CD1c-positive myeloid dendritic cell (primary cell): ENCODE measurements at regions not wholly inside any gene's neighbourhood (a gene's known extent, or its start where the extent isn't known, plus 50 kb on each side); places are given as distances from the start of the nearest gene placed in this dataset.
"Not testable (repeated sequence)": the region's sequence is repeated elsewhere in the genome, so short reads cannot be mapped to it uniquely, and the experiment has no call there.

Source experiments
- DNase-seq: peaks from one replicate; pipeline ENCODE4 v3.0.0-alpha.2; 2016; ENCODE audit errors: extremely low spot score

GRCh38 chr2:234861841-234862735, 89.7 kb upstream of the SH3BP4 start:
- DNase-seq, result no peak

- DNase-seq, result not testable (repeated sequence)
Observed at GRCh38 chr2:234859330-234859872, 92.4 kb upstream of the SH3BP4 start.

DNA sequence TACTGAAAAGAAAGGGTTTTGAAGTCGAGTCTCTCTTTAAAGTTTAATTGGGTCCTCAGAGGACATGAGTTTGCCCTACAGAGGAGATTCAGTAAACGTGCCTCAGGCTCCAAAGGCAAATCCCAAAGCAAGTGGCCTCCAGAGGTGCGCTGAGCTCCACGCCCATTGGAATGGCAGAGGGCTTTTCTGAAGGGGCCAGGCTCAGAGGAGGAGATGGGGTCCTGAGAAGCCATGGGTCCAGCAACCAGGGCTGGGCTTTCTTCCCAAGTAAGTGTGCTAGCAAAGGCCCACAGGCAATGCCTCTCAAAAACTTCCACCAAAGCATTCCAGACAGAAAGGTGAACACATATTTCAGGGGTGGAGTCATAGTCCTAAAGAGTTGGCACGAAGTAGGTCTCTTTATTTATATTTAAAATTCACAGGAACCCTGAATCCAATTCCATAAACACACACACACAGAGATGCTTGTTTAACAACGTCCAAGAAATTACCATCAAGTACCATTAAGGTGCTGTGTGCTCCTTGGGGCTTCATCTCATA, 93.0 kb upstream of the SH3BP4 start:
- no peak for DNase-seq

DNA sequence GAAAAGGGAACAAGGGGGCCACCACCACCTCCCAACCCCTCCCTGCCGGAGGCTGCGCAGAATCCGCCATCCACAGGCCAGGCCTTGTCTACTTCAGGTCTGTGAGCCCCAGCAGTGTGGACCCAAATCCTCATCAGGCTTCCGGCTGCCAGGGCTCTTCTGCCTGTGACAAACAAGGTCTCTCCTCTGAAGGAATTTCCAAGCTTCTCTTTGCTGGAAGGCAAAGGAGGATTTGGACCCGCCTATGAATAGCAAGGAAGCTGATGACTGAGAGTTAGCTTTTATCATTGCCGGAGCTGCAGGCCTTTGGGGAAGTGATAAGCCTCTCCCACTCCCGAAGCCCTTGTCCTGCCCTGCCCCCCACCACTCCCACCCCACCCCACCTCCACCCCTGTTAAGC, 93.7 kb upstream of the SH3BP4 start:
- DNase-seq, result no peak

GRCh38 chr2:234853729-234854128, 98.1 kb upstream of the SH3BP4 start:
- no peak for DNase-seq

DNA sequence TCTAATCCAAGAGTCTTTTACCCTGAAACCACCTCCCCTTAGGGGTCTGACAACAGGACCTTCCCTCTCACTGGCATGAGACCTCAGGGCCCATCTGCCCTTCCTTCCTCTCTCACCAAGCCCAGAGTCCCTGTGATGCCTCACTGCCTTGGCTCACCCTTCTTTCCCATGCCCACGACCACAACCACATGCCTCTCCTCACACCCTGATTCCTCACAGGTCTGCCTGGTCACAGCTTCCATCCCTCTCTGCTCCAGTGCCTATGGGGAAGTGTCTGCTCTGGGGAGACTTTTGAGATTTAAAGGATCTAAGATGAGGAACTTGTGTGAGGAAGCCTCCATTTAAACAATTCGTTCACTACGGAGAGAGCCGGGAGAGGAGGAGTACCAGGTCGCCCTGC, 98.9 kb upstream of the SH3BP4 start:
- DNase-seq, result no peak

- no peak for DNase-seq
Observed at GRCh38 chr2:234852035-234852434, 99.8 kb upstream of the SH3BP4 start.

DNA sequence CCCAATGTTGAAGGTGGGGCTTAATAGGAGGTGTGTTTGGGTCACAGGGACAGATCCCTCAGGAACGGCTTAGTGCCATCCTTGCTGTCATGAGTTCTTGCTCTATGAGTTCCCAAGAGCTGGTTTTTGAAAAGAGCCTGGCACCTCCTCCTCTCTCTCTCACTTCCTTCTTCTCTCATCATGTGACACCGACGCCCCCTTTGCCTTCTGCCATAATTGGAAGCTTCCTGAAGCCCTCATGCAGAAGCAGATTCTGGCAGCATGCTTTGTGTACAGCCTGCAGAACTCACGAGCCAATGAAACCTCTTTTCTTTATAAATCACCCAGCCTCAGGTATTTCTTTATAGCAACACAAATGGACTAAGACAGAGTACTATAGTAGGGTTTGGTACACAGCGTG, 100.4 kb upstream of the SH3BP4 start:
- DNase-seq, result no peak

DNA sequence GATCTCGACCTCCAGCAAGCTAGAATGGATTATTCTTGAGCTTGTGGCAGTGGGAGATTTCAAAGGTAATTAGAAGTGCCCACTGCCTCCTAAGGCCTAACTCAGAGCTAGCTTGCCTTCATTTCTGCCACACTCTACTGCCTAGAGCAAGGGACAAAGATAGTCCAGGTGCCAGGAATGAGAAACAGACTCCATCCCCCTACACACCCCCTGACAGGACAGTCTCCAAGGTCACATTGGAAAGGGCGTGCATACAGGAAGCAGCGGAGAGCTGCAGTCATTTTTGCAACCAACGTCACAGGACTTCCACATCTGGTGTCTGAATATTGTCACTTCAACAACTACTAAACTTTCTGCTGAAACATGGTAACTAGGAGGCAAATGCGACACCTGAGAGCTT, 101.0 kb upstream of the SH3BP4 start:
- no peak for DNase-seq

GRCh38 chr2:234849678-234850077, 102.1 kb upstream of the SH3BP4 start:
- DNase-seq, result no peak

- no peak for DNase-seq
Observed at GRCh38 chr2:234848578-234848977, 103.2 kb upstream of the SH3BP4 start.

DNA sequence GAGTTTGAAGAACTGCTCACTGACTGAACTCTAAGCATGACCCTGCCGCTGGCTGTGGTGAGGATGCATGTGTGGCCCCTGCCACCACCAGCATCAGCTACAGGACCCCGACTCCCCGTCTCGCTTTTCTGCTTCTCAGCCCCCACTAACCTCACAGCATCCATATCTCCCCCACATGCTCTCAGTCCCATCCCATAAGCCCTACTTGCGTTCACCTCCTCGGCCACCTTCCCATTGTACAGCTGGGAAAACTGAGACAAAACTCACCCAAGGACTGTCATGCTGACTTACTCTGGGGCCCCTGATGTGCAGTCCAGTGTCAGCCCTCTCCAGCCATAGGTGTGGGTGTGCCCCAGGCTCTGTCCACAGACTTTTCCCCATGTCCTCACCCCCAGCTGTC, 104.2 kb upstream of the SH3BP4 start:
- no peak for DNase-seq

DNA sequence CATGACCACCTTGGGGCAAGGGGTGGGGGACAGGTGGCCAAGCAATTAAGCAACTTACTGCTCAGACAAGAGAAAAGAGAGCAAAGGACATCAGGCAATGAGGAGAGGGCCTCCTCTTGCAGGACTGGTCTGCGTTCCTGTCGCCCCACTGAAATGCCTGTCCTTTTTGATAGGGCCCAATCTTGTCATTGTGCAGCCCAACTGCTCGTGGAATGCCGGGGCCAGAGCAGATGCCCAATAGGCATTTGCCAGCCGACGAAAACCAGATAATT, 104.5 kb upstream of the SH3BP4 start:
- no peak for DNase-seq

DNA sequence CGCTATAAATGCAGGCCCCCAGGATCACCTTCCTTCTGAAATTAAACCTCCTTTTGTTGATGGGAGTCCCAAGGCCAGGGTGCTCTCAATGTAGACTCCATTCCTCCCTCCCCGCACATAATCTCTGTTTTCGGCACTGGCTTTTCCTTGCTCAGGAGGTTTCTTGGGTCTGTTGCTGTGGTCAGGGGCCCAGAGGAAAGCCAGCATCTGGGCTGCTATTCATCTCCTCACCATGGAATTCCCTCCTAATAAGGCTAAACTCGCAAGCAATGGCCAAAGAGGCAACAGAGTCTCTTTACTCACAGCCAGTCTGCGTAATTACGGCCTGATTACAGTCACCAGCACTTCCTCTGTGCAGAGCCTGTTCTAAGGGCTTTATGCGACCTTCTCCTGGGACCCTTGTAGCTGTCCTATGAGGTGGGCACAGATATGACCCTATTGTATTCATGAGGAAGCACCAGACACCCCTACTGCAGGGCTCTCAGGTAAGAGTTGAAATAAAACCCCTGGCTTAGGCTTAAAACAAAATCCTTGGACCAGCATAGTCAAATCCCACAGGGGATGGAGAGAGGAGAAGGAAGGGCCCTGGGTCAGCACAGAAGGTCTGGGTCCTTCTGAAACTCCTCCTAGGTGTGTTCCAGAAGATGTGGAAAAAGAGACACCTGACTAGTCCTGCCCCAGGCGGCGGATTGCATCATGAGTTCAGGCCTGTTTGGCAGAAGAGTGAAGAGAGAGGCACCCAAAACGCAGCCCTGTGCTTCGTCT, 105.0 kb upstream of the SH3BP4 start:
- no peak for DNase-seq

GRCh38 chr2:234845602-234846590, 105.9 kb upstream of the SH3BP4 start:
- DNase-seq, result no peak

DNA sequence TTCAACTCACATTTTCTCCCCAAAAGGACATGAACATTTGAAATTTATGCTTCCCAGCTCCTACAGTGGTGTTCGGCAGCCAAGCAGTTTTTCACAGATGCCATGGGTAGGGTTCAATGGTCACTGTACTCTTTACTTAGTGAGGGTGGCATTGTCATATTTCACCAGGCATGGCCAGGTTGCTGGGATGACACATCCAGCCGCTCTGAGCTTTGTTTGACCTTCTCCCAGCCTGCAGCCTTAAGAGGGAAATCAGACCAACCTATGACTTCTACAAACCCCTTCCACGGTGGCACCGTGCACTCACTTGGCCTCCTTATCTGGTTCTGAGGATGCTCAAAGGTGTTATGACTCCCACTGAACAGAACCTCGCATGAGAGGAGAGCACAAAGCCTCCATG, 108.4 kb upstream of the SH3BP4 start:
- no peak for DNase-seq

DNA sequence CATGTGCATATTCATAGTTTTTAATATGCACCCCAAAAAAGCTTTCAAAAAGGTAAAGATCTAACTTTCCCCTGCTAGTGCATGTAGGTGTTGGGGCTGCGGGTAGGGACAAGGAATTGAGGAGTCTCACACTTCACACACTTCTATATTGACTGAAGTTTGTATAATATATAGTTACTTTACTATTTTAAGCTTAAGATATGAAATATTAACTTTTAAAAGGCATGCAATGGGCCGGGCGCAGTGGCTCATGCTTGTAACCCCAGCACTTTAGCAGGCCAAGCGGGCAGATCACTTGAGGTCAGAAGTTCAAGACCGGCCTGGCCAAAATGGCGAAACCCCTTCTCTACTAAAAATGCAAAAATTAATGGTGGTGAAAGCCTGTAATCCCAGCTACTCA, 109.1 kb upstream of the SH3BP4 start:
- DNase-seq, result no peak

DNA sequence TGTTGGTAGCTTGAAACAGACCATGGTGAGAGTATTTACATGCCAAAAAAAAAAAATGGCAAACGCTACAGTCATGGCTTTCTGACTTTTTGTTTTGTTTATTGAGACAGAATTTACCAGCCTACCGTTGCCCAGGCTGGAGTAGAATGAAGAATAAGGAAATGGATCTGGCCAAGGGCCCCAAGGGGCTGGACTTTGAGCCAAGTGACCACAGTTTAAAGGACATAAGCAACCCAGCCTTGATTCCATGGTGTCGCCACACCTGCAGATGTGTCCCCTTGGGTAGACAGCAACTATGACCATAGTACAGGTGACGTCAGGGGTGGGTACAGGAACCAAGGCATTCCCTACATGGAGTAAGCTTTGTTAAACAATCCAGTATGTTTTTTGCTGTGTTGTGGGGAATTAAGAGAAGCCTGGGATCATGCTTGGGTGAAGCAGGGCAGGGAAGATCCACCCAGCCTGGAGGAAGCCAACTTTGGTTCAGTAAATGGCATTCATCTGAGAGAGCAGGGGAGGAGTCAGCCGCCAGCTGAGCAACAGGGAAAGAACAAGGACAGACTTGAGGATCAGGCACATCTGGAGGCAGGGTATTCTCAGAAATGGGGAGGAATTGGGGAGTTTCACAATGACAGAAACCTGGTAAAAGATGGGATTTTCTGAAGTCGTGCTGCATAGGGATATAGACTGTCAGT, 110.3 kb upstream of the SH3BP4 start:
- DNase-seq, result no peak

- DNase-seq, result no peak
Observed at GRCh38 chr2:234840336-234840735, 111.5 kb upstream of the SH3BP4 start.

GRCh38 chr2:234839285-234839684, 112.5 kb upstream of the SH3BP4 start:
- no peak for DNase-seq

- DNase-seq, result no peak
Observed at GRCh38 chr2:234836271-234836670, 115.5 kb upstream of the SH3BP4 start.
